GM12878 (cell line): ENCODE measurements at regions not wholly inside any gene's neighbourhood (a gene's known extent, or its start where the extent isn't known, plus 50 kb on each side); places are given as distances from the start of the nearest gene placed in this dataset.
"Not testable (repeated sequence)": the region's sequence is repeated elsewhere in the genome, so short reads cannot be mapped to it uniquely, and the experiment has no call there.

ENCODE experiments used
- ATAC-seq: fragments of 200-7000 bp; cut with Tn5 transposase; 3 replicates; pipeline ENCODE4 v1.9.1; 2020; ENCODE audit warnings: mild to moderate bottlenecking, moderate library complexity
- BruUV-seq: library from RNA; stranded (reverse); fragments of 400-500 nt; replicated peaks from 2 replicates; lab custom pipeline; 2021; lab: Mats Ljungman, UMichigan
- CTCF ChIA-PET: fragments of 300-600 bp; sonication (Branson Sonifier 250); formaldehyde crosslinking; extraction: SDS; loops from one replicate; lab custom pipeline; 2021; ENCODE audit warnings: inconsistent platforms; lab: Yijun Ruan, JAX
- POLR2A ChIA-PET: fragments of 350-600 bp; formaldehyde crosslinking; extraction: SDS; loops from one replicate; lab custom pipeline; 2021; ENCODE audit warnings: inconsistent platforms; lab: Charles Lee
- RAD21 ChIA-PET: fragments of 300-600 bp; sonication (Branson Sonifier 250); formaldehyde crosslinking; loops from one replicate; lab custom pipeline; 2023; ENCODE audit warnings: antibody characterized with exemption; ENCODE audit not compliant: unreplicated experiment; lab: Charles Lee
- SMC1A ChIA-PET: fragments of 300-600 bp; sonication (Branson Sonifier 250); formaldehyde crosslinking; loops from one replicate; lab custom pipeline; 2023; ENCODE audit not compliant: unreplicated experiment, uncharacterized antibody; lab: Charles Lee
- DNase-seq: peaks from one replicate; pipeline ENCODE4 v3.0.0-alpha.2; 2011; ENCODE audit warnings: low read depth, low spot score
- FAIRE-seq: peaks from 3 replicates; lab custom pipeline; 2011; peaks lifted over from hg19 to GRCh38; lab: Jason Lieb, UNC
- H2AFZ ChIP-seq: 2 replicates; pipeline ENCODE4 v1.6.0; 2011; ENCODE audit warnings: low read depth, low read length, control low read depth; ENCODE audit not compliant: control insufficient read depth
- H3K27ac ChIP-seq: 2 replicates; pipeline ENCODE4 v1.5.1; 2011; ENCODE audit warnings: control low read depth; ENCODE audit not compliant: control insufficient read depth, insufficient read depth
- H3K27me3 ChIP-seq, 2 experiments: replicated peaks in 1 of 2; 2 replicates each; pipeline versions ENCODE4 v1.6.0 to v1.6.1; 2011; ENCODE audit warnings: low read length in 1 of 2; ENCODE audit not compliant: control insufficient read depth in 2 of 2, insufficient read depth in 2 of 2
- H3K36me3 ChIP-seq, 2 experiments: 2 replicates each; pipeline ENCODE4 v1.5.1; 2011; ENCODE audit warnings: low read length in 1 of 2; ENCODE audit not compliant: control insufficient read depth in 2 of 2, insufficient read depth in 2 of 2
- H3K4me1 ChIP-seq: 2 replicates; pipeline ENCODE4 v1.6.1; 2011; ENCODE audit warnings: mild to moderate bottlenecking, low read length, moderate library complexity, mixed read lengths; ENCODE audit not compliant: control insufficient read depth, insufficient read depth
- H3K4me2 ChIP-seq: 2 replicates; pipeline ENCODE4 v1.6.0; 2011; ENCODE audit warnings: control low read depth; ENCODE audit not compliant: control insufficient read depth, insufficient read depth
- H3K4me3 ChIP-seq: fragments of 200-600 bp; sonication (generic); 2 replicates; pipeline ENCODE4 v1.5.1; 2016
- H3K79me2 ChIP-seq: 2 replicates; pipeline ENCODE4 v1.6.0; 2011; ENCODE audit warnings: low read length; ENCODE audit not compliant: control insufficient read depth, insufficient read depth
- H3K9ac ChIP-seq: 2 replicates; pipeline ENCODE4 v1.8.0; 2011; ENCODE audit warnings: low read length, control low read depth, mixed read lengths; ENCODE audit not compliant: control insufficient read depth, insufficient read depth
- H3K9me3 ChIP-seq: replicated peaks from 3 replicates; pipeline ENCODE4 v1.5.1; 2011; ENCODE audit warnings: mild to moderate bottlenecking, low read length; ENCODE audit not compliant: control insufficient read depth, insufficient read depth
- H4K20me1 ChIP-seq: 2 replicates; pipeline ENCODE4 v1.6.0; 2011; ENCODE audit not compliant: control insufficient read depth, insufficient read depth
- NFYB ChIP-seq: IDR thresholded peaks from 2 replicates; pipeline ENCODE4 v1.6.1; 2011; ENCODE audit warnings: low read depth, mild to moderate bottlenecking, low read length, improper control_type of control experiment, moderate library complexity; ENCODE audit not compliant: insufficient read depth
- WGBS: methylation state at CpG from one replicate; pipeline ENCODE4 v1.1.6; 2016; ENCODE audit warnings: low lambda C conversion rate; ENCODE audit not compliant: insufficient replicate concordance, insufficient coverage; ENCODE audit errors: missing lambda C conversion rate; 5-methylcytosine and 5-hydroxymethylcytosine counted together
- in situ Hi-C: fragments of 300-500 bp; cut with MboI; formaldehyde crosslinking; loops from 9 replicates; pipeline ENCODE4 v1.14.3; 2018; ENCODE audit warnings: mixed read lengths
- intact Hi-C: fragments of 100-400 bp; cut with micrococcal nuclease; formaldehyde crosslinking; loops from one replicate; pipeline ENCODE4 v1.14.2; 2022; ENCODE audit not compliant: unreplicated experiment
- TF ChIP-seq, protein P1 (sequence below): IDR thresholded peaks from 2 replicates; pipeline ENCODE4 v1.6.1; 2012; ENCODE audit warnings: low read length, inconsistent platforms

DNA sequence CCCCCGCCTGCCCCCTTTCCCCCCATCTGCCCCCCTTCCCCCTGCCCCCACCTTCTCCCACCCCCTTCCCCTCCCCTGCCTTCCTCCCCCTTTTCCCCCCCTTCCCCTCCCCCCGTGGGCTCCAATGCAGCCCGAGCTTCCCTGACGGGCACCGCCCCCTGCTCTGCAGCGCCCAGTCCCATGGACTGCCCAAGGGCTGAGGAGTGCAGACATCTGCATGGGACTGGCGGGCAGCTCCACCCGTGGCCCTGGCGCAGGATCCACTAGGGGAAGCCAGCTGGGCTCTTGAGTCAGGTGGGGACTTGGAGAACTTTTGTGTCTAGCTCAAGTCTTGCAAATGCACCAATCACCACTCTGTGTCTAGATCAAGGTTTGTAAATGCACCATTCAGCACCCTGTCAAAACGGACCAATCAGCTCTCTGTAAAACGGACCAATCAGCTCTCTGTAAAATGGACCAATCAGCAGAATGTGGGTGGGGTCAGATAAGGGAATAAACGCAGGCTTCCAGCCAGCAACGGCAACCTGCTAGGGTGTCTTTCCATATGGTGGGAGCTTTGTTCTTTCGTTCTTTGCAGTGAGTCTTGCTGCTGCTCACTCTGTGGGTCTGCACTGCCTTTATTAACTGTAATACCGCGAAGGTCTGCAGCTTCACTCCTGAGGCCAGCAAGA lies 300.5 kb upstream of the PABPC4L start:
- SMC1A ChIA-PET = interaction anchor here (0.8 to 2.0 kb wide), 3 partner anchors 11 to 18 kb away, joined by 3 to 4 read pairs (median 4); no protein-coding TSS in a partner anchor
- intact Hi-C loops = no loop called here
- CTCF ChIA-PET = no interaction called here
- BruUV-seq = no TSS peak
- POLR2A ChIA-PET = no interaction called here
- H4K20me1 ChIP-seq = no peaks in the 10 kb centered on the region
- no peak for DNase-seq
- peak; percentile 57; the same call in 1 of the 2 replicates for TF ChIP-seq NFYB
- TF ChIP-seq, protein P1, sequence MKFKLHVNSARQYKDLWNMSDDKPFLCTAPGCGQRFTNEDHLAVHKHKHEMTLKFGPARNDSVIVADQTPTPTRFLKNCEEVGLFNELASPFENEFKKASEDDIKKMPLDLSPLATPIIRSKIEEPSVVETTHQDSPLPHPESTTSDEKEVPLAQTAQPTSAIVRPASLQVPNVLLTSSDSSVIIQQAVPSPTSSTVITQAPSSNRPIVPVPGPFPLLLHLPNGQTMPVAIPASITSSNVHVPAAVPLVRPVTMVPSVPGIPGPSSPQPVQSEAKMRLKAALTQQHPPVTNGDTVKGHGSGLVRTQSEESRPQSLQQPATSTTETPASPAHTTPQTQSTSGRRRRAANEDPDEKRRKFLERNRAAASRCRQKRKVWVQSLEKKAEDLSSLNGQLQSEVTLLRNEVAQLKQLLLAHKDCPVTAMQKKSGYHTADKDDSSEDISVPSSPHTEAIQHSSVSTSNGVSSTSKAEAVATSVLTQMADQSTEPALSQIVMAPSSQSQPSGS = no peak
- TF ChIP-seq, all 136 proteins: peak for 1
- FAIRE-seq (no peak), ATAC-seq (no peak)
- no peaks in the 10 kb centered on the region for H3K4me1 ChIP-seq
- in situ Hi-C loops = no loop called here
- WGBS = 58% methylated on average over 11 of the region's 16 CpGs
- no peak overlapping the region for H3K27ac ChIP-seq
- H3K9ac ChIP-seq = no peak overlapping the region
- H3K36me3 ChIP-seq = no peaks in the 10 kb centered on the region
- H3K79me2 ChIP-seq = no peaks in the 10 kb centered on the region
- H3K4me3 ChIP-seq = no peak overlapping the region
- no peak overlapping the region for H3K4me2 ChIP-seq
- no peak overlapping the region for H2AFZ ChIP-seq
- RAD21 ChIA-PET = interaction anchor here (0.6 kb wide), 1 partner anchor 1136 kb away, joined by 5 read pairs; no protein-coding TSS in a partner anchor
- no peaks in the 10 kb centered on the region for H3K9me3 ChIP-seq
- H3K27me3 ChIP-seq = no peaks in the 10 kb centered on the region

DNA sequence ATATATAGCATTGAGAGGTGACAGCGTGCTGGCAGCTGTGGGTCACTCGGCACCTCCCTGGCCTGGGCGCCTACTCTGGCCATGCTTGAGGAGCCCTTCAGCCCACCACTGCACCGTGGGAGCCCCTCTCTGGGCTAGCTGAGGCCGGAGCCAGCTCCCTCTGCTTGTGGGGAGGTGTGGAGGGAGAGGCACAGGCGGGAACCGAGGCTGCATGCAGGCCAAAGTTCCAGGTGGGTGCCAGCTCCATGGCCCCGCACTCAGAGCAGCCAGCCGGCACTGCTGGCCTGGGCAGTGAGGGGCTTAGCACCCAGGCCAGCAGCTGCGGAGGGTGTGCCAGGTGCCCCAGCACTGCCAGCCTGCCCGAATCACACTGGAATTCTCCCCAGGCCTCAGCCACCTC lies 299.9 kb upstream of the PABPC4L start:
- H3K27ac ChIP-seq, ATAC-seq, H3K9me3 ChIP-seq, in situ Hi-C loops, CTCF ChIA-PET, H2AFZ ChIP-seq, H3K4me3 ChIP-seq, DNase-seq, POLR2A ChIA-PET, BruUV-seq, FAIRE-seq, intact Hi-C loops, H4K20me1 ChIP-seq, H3K36me3 ChIP-seq, H3K4me1 ChIP-seq, H3K79me2 ChIP-seq, H3K27me3 ChIP-seq, H3K9ac ChIP-seq, H3K4me2 ChIP-seq: not testable (repeated sequence)
- SMC1A ChIA-PET = interaction anchor here (1.8 kb wide), 1 partner anchor 13 kb away, joined by 4 read pairs; no protein-coding TSS in a partner anchor
- 40% methylated on average over 10 of the region's 11 CpGs for WGBS
- RAD21 ChIA-PET = interaction anchor here (0.6 kb wide), 1 partner anchor 1135 kb away, joined by 5 read pairs; no protein-coding TSS in a partner anchor
